ENCODE measurements at regions not wholly inside any gene's neighbourhood (a gene's known extent, or its start where the extent isn't known, plus 50 kb on each side); places are given as distances from the start of the nearest gene placed in this dataset.

DNA sequence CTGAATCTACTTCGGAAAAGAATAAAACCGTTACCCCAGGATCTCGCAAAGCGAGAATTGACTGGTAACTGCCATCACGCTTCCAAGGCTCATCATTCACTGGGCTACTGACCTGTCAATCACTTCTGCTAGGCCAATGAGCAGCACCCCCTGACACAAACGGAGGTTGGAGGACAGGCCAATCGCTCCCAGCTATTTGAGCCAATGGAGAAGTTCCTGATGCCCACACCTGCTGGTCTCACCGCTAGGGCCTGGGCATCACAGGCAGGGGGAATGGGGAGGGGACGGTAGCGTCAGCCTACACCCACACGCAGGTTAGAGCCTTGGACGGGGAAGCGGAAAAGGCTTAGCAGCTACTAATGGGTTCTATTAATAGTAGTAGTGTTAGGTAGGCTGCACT, 56.7 kb upstream of the CHST1 start:
- H3K27me3 ChIP-seq (ENCODE audit: insufficient read depth, low read length), result peaks cover 30% of the 10 kb centered on the region
- POLR2A ChIA-PET, result no interaction called here
- H3K9me3 ChIP-seq (ENCODE audit: control insufficient read depth in 1 of 2, insufficient read depth in 1 of 2, low read depth in 1 of 2, low read length in 2 of 2), result no peaks in the 10 kb centered on the region
- ATAC-seq (peak; percentile 57), DNase-seq (ENCODE audit: low read depth, low spot score) (no peak)
- no peaks in the 10 kb centered on the region for H3K4me1 ChIP-seq (ENCODE audit: control insufficient read depth in 1 of 2, insufficient read depth in 2 of 2, low read length in 2 of 2)
- H3K9ac ChIP-seq (ENCODE audit: low read length), result no peak overlapping the region
- H3K4me3 ChIP-seq (replicated peaks in 1 of 2; ENCODE audit: low read depth in 1 of 2, low read length in 2 of 2), result no peak overlapping the region
- BruUV-seq (replicated peaks), result no TSS peak
- RAD21 ChIA-PET (ENCODE audit: low non-redundant PET in 1 of 2, low total read pairs in 2 of 2, uncharacterized antibody in 2 of 2, unreplicated experiment in 2 of 2), result no interaction called here
- intact Hi-C loops (cut with micrococcal nuclease), result no loop called here
- H3K9me2 ChIP-seq (ENCODE audit: insufficient read depth), result no peaks in the 10 kb centered on the region
- H3K79me2 ChIP-seq (ENCODE audit: insufficient read depth, low read length), result no peaks in the 10 kb centered on the region
- H2AFZ ChIP-seq (ENCODE audit: low read depth, low read length, poor library complexity, severe bottlenecking), result no peak overlapping the region
- H3K36me3 ChIP-seq (ENCODE audit: control insufficient read depth in 1 of 2, insufficient read depth in 2 of 2, low read length in 2 of 2), result no peaks in the 10 kb centered on the region
- no peak overlapping the region for H3K4me2 ChIP-seq (ENCODE audit: low read length)
- no peaks in the 10 kb centered on the region for H4K20me1 ChIP-seq (ENCODE audit: insufficient read depth)
- H3K27ac ChIP-seq (ENCODE audit: low read depth, low read length), result no peak overlapping the region
- CTCF ChIA-PET, result no interaction called here
- TF ChIP-seq ZFX (IDR thresholded peaks at IDR 0.05), result no peak
- TF ChIP-seq, protein P1, sequence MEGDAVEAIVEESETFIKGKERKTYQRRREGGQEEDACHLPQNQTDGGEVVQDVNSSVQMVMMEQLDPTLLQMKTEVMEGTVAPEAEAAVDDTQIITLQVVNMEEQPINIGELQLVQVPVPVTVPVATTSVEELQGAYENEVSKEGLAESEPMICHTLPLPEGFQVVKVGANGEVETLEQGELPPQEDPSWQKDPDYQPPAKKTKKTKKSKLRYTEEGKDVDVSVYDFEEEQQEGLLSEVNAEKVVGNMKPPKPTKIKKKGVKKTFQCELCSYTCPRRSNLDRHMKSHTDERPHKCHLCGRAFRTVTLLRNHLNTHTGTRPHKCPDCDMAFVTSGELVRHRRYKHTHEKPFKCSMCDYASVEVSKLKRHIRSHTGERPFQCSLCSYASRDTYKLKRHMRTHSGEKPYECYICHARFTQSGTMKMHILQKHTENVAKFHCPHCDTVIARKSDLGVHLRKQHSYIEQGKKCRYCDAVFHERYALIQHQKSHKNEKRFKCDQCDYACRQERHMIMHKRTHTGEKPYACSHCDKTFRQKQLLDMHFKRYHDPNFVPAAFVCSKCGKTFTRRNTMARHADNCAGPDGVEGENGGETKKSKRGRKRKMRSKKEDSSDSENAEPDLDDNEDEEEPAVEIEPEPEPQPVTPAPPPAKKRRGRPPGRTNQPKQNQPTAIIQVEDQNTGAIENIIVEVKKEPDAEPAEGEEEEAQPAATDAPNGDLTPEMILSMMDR (IDR thresholded peaks at IDR 0.05 in 2 of 3, conservative IDR thresholded peaks at IDR 0.05 in 1 of 3; ENCODE audit: borderline replicate concordance in 1 of 3, insufficient read depth in 1 of 3, low read depth in 2 of 3, low read length in 2 of 3), result no peak
- no peak for TF ChIP-seq RAD21 (IDR thresholded peaks at IDR 0.05; ENCODE audit: low read depth)

DNA sequence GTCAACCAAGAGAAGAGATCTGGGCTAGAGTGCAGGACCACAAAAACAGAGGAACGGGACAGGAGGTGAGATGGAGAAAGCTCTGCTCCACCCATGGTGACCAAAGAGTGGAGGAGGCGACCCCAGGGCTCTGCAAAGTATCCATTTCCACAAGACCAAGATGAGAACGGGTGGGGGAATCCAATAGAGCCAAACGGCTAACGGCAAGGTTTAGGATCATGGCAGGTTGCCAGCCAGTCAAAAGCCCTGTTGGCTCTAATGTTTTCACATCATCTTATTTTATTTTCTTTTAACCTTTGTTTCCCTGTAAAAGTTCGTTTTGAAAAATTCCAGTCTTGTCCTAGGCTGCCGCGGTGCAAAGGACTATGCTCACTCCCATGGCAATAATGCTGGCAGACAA, 52.1 kb upstream of the CHST1 start:
- H3K36me3 ChIP-seq (ENCODE audit: control insufficient read depth in 1 of 2, insufficient read depth in 2 of 2, low read length in 2 of 2), result no peaks in the 10 kb centered on the region
- H4K20me1 ChIP-seq (ENCODE audit: insufficient read depth), result no peaks in the 10 kb centered on the region
- ATAC-seq, result no peak
- intact Hi-C loops (cut with micrococcal nuclease), result no loop called here
- H2AFZ ChIP-seq (ENCODE audit: low read depth, low read length, poor library complexity, severe bottlenecking), result no peak overlapping the region
- H3K4me3 ChIP-seq (replicated peaks in 1 of 2; ENCODE audit: low read depth in 1 of 2, low read length in 2 of 2), result no peak overlapping the region
- no TSS peak for BruUV-seq (replicated peaks)
- H3K9ac ChIP-seq (ENCODE audit: low read length), result no peak overlapping the region
- H3K4me1 ChIP-seq (ENCODE audit: control insufficient read depth in 1 of 2, insufficient read depth in 2 of 2, low read length in 2 of 2), result no peaks in the 10 kb centered on the region
- TF ChIP-seq, protein P2, sequence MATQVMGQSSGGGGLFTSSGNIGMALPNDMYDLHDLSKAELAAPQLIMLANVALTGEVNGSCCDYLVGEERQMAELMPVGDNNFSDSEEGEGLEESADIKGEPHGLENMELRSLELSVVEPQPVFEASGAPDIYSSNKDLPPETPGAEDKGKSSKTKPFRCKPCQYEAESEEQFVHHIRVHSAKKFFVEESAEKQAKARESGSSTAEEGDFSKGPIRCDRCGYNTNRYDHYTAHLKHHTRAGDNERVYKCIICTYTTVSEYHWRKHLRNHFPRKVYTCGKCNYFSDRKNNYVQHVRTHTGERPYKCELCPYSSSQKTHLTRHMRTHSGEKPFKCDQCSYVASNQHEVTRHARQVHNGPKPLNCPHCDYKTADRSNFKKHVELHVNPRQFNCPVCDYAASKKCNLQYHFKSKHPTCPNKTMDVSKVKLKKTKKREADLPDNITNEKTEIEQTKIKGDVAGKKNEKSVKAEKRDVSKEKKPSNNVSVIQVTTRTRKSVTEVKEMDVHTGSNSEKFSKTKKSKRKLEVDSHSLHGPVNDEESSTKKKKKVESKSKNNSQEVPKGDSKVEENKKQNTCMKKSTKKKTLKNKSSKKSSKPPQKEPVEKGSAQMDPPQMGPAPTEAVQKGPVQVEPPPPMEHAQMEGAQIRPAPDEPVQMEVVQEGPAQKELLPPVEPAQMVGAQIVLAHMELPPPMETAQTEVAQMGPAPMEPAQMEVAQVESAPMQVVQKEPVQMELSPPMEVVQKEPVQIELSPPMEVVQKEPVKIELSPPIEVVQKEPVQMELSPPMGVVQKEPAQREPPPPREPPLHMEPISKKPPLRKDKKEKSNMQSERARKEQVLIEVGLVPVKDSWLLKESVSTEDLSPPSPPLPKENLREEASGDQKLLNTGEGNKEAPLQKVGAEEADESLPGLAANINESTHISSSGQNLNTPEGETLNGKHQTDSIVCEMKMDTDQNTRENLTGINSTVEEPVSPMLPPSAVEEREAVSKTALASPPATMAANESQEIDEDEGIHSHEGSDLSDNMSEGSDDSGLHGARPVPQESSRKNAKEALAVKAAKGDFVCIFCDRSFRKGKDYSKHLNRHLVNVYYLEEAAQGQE (IDR thresholded peaks at IDR 0.05; ENCODE audit: low read depth), result no peak
- TF ChIP-seq FOSL1 (IDR thresholded peaks at IDR 0.05; ENCODE audit: low read depth), result no peak
- TF ChIP-seq EZH2phosphoT487 (IDR thresholded peaks at IDR 0.05; ENCODE audit: borderline replicate concordance), result no peak
- no peak for TF ChIP-seq ZFX (IDR thresholded peaks at IDR 0.05)
- no peak for TF ChIP-seq JUND (IDR thresholded peaks at IDR 0.05)
- no peak for TF ChIP-seq RAD21 (IDR thresholded peaks at IDR 0.05; ENCODE audit: low read depth)
- TF ChIP-seq YY1 (IDR thresholded peaks at IDR 0.05; ENCODE audit: extremely low read depth, insufficient replicate concordance, low read depth, low read length), result no peak
- TF ChIP-seq TCF7L2 (IDR thresholded peaks at IDR 0.05; ENCODE audit: borderline replicate concordance, extremely low read depth, insufficient read depth, insufficient read length), result no peak
- TF ChIP-seq ELF1 (IDR thresholded peaks at IDR 0.05; ENCODE audit: borderline replicate concordance, low read depth), result no peak
- no peak for TF ChIP-seq CBX3 (IDR thresholded peaks at IDR 0.05; ENCODE audit: low read depth)
- no peak for TF ChIP-seq ZNF274 (IDR thresholded peaks at IDR 0.05; ENCODE audit: low read depth, low read length)
- TF ChIP-seq POLR2A (IDR thresholded peaks at IDR 0.05; ENCODE audit: borderline replicate concordance, extremely low read depth, insufficient read depth, insufficient read length), result no peak
- no peaks in the 10 kb centered on the region for H3K79me2 ChIP-seq (ENCODE audit: insufficient read depth, low read length)
- no peak overlapping the region for H3K27ac ChIP-seq (ENCODE audit: low read depth, low read length)
- no peaks in the 10 kb centered on the region for H3K9me3 ChIP-seq (ENCODE audit: control insufficient read depth in 1 of 2, insufficient read depth in 1 of 2, low read depth in 1 of 2, low read length in 2 of 2)
- no peak overlapping the region for H3K4me2 ChIP-seq (ENCODE audit: low read length)
- ChIA-PET CTCF (no interaction called here), RAD21 (ENCODE audit: low non-redundant PET in 1 of 2, low total read pairs in 2 of 2, uncharacterized antibody in 2 of 2, unreplicated experiment in 2 of 2) (no interaction called here), POLR2A (no interaction called here)
- H3K27me3 ChIP-seq (ENCODE audit: insufficient read depth, low read length), result peaks cover 58% of the 10 kb centered on the region
- no peak for DNase-seq (ENCODE audit: low read depth, low spot score)
- no peaks in the 10 kb centered on the region for H3K9me2 ChIP-seq (ENCODE audit: insufficient read depth)
